ENCODE measurements at regions not wholly inside any gene's neighbourhood (a gene's known extent, or its start where the extent isn't known, plus 50 kb on each side); places are given as distances from the start of the nearest gene placed in this dataset.

DNA sequence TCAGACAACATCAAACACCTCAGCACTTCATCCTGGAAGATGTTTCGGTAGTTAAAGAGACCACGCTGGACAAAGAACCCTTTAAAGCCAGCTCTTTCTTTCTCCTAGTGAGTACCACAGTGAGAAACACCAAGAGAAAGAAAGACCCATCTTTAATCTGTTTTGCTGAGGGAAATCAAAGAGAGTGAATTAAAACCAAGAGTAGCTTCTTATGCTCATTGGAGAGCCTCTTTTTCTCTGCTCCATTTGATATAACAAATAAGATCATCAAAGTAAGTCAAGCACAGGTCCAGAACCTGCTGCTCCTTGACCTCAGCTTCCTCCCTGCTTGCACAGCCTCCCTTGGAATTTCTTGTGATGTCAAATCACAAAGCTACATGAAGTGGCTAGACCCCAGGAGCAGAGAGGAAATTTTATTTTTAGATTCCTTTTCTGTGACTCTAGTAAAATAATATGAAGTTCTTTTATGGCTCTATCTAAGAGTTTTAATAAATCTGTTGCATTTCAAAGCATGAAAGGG lies 436.4 kb downstream of the C3orf38 start:
- no peak for DNase-seq

DNA sequence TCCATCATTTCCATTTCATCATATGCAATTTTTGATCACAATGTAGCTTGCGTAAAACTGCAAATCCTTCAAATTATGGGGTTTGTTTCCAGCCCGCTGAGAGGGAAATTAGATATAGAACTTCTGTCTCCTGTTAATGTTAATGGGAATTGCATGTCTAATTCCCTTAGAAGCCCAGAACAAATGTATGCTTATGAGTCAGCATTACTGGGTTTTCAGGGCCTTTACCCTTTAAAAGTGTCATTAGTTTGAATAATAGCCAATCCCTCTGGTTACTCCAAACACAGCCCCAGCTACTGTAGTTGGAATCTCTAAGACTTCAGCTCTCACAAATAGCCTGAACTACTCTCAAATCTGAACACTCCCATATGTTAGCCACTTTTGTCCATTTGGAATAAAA lies 439.4 kb downstream of the C3orf38 start:
- DNase-seq = no peak

GRCh38 chr3:88595026-88595425 lies 445.3 kb downstream of the C3orf38 start:
- DNase-seq = no peak

GRCh38 chr3:88596451-88596850 lies 446.7 kb downstream of the C3orf38 start:
- DNase-seq = no peak

GRCh38 chr3:88610820-88611219 lies 461.1 kb downstream of the C3orf38 start:
- DNase-seq = no peak

DNA sequence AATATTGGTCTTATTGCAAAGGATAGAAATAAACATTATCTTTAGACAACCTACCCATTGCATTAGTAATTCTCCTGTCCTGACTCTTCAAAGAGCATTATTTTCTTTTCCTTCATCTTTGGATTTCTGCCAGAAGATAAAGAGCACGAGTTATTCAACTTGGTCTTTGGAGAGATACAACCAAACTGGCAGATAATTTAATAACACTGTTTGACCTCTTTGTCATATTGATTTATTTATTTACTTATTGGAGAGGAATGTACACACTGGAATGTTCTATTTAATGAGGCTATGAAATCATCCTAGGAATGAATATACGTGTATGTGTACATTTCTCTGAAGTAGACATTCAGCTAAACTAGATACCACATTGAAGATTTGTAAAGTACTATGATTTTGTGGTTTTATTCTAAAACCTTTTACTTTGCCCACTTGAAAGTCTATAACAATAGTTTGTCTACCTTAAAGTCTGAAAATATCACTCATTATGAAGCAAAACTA lies 462.1 kb downstream of the C3orf38 start:
- DNase-seq = no peak

DNA sequence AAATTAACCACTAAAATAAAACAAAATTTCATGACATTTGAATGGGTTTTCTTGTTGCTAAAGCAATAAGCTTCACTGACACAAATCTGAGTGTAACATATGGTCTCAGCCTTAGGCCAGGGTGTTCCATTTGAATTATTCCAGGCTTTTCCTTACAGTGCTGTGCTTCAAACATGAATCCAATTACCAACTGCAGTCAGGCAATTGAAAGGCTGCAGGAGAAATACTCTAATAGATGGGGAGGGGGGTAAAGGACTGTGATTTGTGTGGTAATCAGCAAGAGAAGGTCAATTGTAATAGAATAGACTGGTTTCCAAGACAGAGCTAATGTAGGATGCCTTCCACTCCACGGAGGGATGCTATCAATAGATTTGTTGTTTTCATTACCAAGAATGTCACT lies 466.7 kb downstream of the C3orf38 start:
- DNase-seq = no peak

GRCh38 chr3:88617283-88617682 lies 467.5 kb downstream of the C3orf38 start:
- DNase-seq = no peak

DNA sequence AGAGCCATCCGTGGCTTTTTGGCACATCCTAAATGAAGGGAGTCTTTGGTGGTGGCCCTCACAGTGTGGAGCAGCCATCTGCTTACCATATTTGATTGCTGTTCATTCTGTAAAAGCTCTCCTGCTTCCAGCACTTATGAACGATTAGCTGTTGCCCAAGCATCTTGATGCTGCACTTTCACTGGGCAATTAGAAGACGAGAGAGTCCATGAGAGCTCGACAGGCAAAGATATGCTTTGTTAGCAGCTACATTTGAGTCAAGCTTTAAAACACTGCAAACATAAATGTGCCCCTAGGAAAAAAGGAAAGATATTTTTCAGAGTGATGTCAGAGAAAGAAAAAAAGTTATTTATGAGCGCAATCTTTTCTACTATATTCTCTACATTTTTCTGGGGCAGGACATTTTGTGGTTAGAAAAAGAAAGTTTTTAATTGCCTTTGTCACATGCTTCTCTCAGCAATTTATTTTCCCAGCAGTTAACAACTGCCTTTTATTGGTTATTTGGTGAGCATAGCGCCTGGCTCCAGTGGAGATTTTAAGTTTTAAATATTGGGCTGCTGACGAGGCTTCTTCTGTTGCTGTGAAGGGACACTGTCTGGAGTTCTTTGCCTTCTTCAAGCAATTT lies 468.4 kb downstream of the C3orf38 start:
- DNase-seq = peak; percentile 30

- no peak for DNase-seq
These were observed 471.8 kb downstream of the C3orf38 start for GRCh38 chr3:88621586-88621985.

GRCh38 chr3:88623709-88624108 lies 473.9 kb downstream of the C3orf38 start:
- DNase-seq = no peak

GRCh38 chr3:88626456-88627120 lies 476.8 kb downstream of the C3orf38 start:
- DNase-seq = peak; percentile 59

GRCh38 chr3:88628901-88629300 lies 478.5 kb upstream of the EPHA3 start:
- DNase-seq = no peak

GRCh38 chr3:88632226-88632625 lies 475.2 kb upstream of the EPHA3 start:
- DNase-seq = no peak

DNA sequence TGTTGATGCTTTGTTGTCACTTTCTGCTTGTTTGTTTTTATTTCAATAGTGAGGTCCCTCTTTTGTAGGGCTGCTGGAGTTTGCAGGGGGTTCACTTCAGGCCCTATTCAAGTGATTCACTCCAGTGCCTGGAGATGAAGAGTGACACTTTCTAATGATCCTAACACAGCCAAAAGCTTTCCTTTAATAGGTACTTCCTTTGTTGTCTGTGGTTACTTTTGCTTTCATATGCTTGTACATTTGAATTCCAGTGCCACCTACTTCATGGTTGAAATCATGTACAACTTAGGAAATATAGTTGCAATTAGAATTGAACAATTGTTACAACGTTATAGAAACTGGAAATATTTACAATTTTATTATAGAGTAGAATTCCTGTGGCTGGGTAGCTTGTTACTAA lies 466.8 kb upstream of the EPHA3 start:
- DNase-seq = no peak

DNA sequence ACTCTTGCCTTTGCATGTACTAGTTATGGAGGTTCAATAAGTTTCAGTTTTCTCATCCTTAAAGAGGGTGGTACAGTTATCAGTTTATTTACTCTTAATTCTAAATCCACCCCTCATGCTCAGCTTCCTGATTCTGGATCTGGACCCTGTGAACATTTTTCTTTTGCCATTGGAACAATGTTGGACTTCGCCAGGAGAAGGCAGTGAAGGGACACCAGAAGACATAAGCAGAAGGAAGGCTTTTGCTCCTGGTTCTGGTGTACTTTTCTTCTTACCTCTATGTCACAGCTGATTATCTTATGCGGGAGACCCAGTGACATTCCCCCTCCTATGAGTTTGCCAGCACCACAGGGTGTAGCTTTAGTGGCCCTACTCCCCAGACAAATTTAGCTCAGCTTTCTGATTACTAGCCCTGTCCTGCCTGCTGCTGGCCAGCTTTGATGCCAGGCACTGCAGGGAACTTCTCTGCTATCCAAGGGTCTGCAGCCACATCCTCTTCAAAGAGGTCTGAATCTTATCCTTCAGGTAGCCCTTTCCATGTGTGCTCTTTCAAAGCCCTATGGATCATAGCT lies 466.3 kb upstream of the EPHA3 start:
- no peak for DNase-seq

- no peak for DNase-seq
These were observed 450.0 kb upstream of the EPHA3 start for GRCh38 chr3:88657459-88657858.

GRCh38 chr3:88661433-88661824 lies 446.0 kb upstream of the EPHA3 start:
- DNase-seq = no peak

GRCh38 chr3:88668180-88668579 lies 439.2 kb upstream of the EPHA3 start:
- DNase-seq = no peak

DNA sequence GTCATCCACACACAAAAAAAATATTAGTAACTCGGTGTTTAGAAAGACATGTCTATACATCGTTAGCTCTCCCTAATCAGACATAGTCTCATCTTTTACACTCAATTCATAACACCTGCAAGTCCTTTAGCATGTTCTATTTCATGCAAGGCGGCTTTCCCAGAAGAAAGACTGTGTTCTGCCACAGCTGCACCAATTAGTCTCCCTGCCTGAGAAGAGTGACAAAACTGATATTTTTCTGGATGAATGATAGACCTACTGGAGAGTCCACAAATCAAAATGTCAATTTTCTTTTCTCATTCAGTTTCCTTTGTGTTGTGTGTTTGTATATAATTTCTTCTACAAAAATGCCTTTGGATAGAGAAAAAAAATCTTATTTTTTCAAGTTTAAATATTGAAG lies 435.8 kb upstream of the EPHA3 start:
- DNase-seq = no peak

GRCh38 chr3:88677298-88677697 lies 430.1 kb upstream of the EPHA3 start:
- no peak for DNase-seq

DNA sequence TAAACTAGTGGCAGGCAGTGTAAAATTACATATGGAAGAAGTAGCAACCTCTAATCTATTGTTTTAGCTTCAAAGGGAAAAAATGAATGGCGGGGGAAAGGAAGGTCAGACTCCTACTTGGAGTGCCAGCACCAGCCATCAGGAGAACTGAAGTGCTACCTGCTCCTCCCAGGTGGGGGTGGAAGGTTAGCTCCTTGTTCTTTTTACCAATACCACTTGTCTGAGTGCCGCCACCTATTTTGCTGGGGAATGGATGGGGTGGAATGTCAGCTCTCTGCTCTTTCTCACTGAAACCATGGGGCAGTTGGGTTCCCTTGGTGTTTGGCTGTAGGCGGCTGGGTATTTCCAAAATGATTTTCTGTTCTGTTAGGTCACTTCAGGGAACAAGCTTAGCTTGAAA lies 428.7 kb upstream of the EPHA3 start:
- no peak for DNase-seq

DNA sequence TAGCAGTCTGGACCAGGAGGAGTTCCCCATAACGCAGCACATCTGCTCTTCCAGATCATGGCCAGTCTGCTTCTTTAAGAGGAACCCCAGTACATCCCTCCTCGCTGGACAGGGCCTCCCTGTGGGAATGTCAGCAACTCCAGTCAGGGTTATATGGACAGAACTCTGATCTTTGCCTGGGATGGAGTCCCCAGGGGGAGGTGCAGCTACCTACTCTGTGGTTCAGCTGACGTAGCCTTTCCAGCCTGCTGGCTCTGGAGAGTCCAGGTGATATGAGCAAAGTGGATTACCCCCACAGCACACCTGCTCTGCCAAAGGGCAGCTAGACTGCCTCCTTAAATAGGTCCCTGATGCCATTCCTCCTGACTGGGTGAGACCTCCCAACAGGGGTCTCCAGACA lies 417.1 kb upstream of the EPHA3 start:
- DNase-seq = no peak

DNA sequence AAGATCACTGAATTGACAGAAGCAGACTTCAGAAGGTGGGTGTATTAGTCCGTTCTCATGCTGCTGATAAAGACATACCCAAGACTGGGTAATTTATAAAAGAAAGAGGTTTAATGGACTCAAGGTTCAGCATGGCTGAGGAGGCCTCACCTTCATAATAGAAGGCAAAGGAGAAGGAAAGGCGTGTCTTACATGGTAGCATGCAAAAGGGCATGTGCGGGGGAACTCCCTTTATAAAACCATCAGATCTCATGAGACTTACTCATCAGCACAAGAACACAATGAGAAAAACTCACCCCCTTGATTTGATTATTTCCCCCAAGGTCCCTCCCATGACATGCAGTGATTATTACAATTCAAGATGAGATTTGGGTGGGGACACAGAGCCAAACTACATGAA lies 416.3 kb upstream of the EPHA3 start:
- DNase-seq = no peak

Measured in DMS 273 treated with DMSO at 0.1 percent for 48 hours (cell line).